K562 (cell line): ENCODE measurements at regions not wholly inside any gene's neighbourhood (a gene's known extent, or its start where the extent isn't known, plus 50 kb on each side); places are given as distances from the start of the nearest gene placed in this dataset.

Experiments used
- ARID4B ChIP-seq: sonication (generic); formaldehyde crosslinking; IDR thresholded peaks from 2 replicates; pipeline ENCODE4 v1.8.0; 2022; ENCODE audit warnings: mild to moderate bottlenecking, missing genetic modification reagents
- MAZ ChIP-seq, 2 experiments: fragments of 450-650 bp in 1 of 2; sonication (generic) in 1 of 2; formaldehyde crosslinking; IDR thresholded peaks in 1 of 2; conservative IDR thresholded peaks in 1 of 2; 2 replicates each; pipeline versions ENCODE4 v1.4.0 to v1.5.0; 2020; ENCODE audit warnings: mild to moderate bottlenecking in 1 of 2, missing genetic modification reagents in 1 of 2
- MECOM ChIP-seq: fragments of 250-450 bp; sonication (Bioruptor Pico); IDR thresholded peaks from 2 replicates; pipeline ENCODE4 v1.8.0; 2022; ENCODE audit warnings: inconsistent platforms
- MYC ChIP-seq, 2 experiments: fragments of 250-450 bp in 1 of 2; sonication (Bioruptor Pico) in 1 of 2; IDR thresholded peaks; 2 replicates each; pipeline versions ENCODE4 v1.5.1 to v1.6.1; 2012 to 2021; ENCODE audit warnings: low read depth in 2 of 2, borderline replicate concordance in 1 of 2, improper control_type of control experiment in 1 of 2, low read length in 1 of 2, mild to moderate bottlenecking in 1 of 2, moderate library complexity in 1 of 2
- POLR2G ChIP-seq: fragments of 200-400 bp; formaldehyde crosslinking; IDR thresholded peaks from 2 replicates; pipeline ENCODE4 v1.6.1; 2017; ENCODE audit warnings: low read depth, mild to moderate bottlenecking, antibody characterized with exemption, low read length, moderate library complexity
- ZNF184 ChIP-seq: sonication (generic); formaldehyde crosslinking; IDR thresholded peaks from 2 replicates; pipeline ENCODE4 v1.5.0; 2020; ENCODE audit warnings: missing genetic modification reagents
- ZNF280B ChIP-seq: fragments of 250-450 bp; sonication (Bioruptor Pico); IDR thresholded peaks from 2 replicates; pipeline ENCODE4 v1.5.1; 2021; ENCODE audit warnings: mild to moderate bottlenecking
- ZNF449 ChIP-seq: fragments of 250-450 bp; sonication (Bioruptor Pico); IDR thresholded peaks from 2 replicates; pipeline ENCODE4 v1.8.0; 2022; ENCODE audit warnings: moderate library complexity, mild to moderate bottlenecking, inconsistent platforms
- ZNF785 ChIP-seq: fragments of 250-450 bp; sonication (Bioruptor Pico); IDR thresholded peaks from 2 replicates; pipeline ENCODE4 v1.4.0; 2020; ENCODE audit warnings: mild to moderate bottlenecking

DNA sequence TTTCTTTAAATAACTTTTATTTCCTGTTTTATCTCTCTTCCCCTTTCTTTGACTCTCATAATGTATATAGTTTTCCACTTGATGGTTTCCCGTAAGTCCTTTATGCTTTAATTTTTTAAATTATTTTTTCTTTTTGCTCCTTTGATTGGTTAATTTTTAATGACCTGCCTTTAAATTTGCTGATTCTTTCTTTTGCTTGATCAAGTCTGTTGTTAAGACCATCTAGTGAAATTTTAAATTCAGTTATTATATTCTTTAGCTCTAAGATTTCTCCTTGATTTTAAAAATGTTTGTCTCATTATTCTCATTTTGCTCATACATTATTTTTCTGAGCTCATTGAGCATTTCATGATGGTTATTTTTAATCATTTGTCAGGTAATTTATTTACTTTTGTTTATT, 718.6 kb downstream of the METTL15 start (continued):
- TF ChIP-seq ZNF449 (CRISPR knock-in tag) (no peak), ZNF785 (CRISPR knock-in tag) (no peak), ARID4B (CRISPR knock-in tag) (no peak), MECOM (no peak), MYC (IDR thresholded peaks at IDR 0.05; ENCODE audit: low read depth, low read length) (no peak), MYC (CRISPR knock-in tag; IDR thresholded peaks at IDR 0.05; ENCODE audit: borderline replicate concordance, low read depth) (no peak), POLR2G (no peak), MAZ (CRISPR knock-in tag; conservative IDR thresholded peaks at IDR 0.05 in 1 of 2, IDR thresholded peaks at IDR 0.05 in 1 of 2) (no peak), ZNF184 (CRISPR knock-in tag) (no peak), ZNF280B (no peak)
